ENCODE measurements at regions not wholly inside any gene's neighbourhood (a gene's known extent, or its start where the extent isn't known, plus 50 kb on each side); places are given as distances from the start of the nearest gene placed in this dataset.
"Not testable (repeated sequence)": the region's sequence is repeated elsewhere in the genome, so short reads cannot be mapped to it uniquely, and the experiment has no call there.

DNA sequence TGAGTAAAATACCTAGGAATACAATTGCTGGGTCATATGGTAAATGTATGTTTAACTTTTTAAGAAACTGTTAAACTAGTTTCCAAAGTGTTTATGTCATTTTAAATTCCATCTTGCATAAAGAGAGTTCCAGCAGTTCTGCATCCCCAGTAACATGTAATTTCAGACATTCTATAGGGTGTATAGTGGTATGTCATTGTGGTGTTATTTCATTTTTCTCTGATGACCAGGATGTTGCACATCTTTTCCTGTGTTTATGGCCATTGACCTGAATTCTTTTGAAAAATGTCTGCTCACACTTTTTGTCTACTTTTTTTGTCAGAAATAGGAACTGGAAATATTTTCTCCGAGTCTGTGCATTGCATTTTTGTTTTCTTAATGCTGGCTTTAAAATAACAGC, 128.9 kb downstream of the TMEM200A start:
- no peak for FAIRE-seq

DNA sequence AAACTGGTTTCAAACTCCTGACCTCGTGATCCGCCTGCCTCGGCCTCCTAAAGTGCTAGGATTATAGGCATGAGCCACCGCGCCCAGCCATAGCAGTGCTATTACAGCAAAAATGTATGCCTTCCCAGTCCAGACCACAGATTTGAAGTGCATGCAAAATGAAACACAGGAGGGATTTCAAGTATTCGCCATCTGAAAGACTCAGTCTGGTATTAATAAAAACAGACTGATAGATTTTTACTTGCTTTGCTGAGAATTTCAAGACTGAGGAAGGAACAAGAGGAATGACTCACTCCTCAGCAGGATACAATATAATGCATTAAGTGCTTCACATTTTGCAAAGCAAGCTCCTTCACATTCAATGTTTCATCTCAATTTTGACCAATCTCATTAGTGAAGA, 134.9 kb downstream of the TMEM200A start:
- FAIRE-seq = no peak

GRCh38 chr6:130503146-130503545, 137.3 kb downstream of the TMEM200A start:
- FAIRE-seq = no peak

DNA sequence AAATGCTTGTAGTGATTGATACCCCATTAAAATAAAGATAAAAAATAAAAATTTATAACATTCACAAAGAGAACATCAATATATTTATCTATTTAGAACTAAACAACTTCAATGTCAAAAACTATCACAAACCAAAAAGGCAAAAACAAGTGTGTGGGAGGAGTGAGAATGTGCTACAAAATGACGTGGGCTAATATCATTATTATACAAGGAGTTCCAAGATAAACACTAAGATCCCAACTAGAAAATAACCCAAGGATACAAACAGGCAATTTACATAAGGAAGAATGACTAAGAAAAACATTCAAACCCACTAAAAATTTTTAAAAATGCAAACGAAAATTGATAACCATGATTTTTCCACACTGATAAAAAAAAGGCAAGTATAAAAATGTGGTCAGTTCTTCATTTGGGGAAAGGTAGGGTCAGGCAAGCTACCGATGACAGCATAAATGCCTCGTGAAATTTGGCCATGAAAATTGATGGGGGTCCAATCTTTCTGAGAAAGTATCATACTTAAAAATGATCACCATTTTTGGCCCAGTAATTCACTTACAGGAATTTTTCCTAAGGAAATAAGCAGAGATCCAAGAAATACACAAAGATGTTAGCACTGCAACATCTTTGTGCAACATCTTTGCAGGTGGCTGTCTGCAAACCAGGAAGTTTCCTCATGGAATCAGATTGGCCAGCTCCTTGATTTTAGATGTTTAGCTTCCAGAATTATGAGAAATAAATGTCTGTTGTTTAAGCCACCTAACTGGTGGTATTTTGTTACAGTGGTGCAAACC, 140.2 kb downstream of the TMEM200A start:
- no peak for FAIRE-seq

DNA sequence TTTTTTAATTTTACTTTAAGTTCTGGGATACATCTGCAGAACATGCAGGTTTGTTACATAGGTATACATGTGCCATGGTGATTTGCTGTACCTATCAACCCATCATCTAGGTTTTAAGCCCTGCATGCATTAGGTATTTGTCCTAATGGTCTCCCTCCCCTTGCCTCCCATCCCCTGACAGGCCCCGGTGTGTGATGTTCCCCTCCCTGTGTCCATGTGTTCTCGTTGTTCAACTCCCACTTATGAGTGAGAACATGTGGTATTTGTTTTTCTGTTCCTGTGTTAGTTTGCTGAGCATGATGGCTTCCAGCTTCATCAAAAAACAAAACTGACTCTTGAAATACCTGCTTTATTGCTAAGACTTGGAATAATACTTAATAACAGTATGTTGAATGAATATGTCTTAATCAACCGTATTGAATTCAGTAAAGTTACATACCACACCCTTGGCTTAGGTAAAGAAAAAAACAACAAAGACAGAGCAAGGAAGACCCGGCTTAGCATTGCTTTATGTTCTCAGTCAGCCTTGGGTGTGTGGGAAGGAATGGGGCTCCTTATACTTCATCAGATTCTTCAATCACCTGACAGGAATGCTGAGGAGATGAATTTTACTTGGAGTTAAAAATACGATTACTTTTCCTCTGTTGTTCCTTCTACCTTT, 141.3 kb downstream of the TMEM200A start:
- not testable (repeated sequence) for FAIRE-seq

GRCh38 chr6:130507666-130508028, 141.8 kb downstream of the TMEM200A start:
- FAIRE-seq = no peak

GRCh38 chr6:130513770-130514169, 148.0 kb downstream of the TMEM200A start:
- no peak for FAIRE-seq

- FAIRE-seq = no peak
These were observed 148.9 kb downstream of the TMEM200A start for GRCh38 chr6:130514712-130515111.

- FAIRE-seq = no peak
These were observed 149.5 kb downstream of the TMEM200A start for GRCh38 chr6:130515306-130515705.

DNA sequence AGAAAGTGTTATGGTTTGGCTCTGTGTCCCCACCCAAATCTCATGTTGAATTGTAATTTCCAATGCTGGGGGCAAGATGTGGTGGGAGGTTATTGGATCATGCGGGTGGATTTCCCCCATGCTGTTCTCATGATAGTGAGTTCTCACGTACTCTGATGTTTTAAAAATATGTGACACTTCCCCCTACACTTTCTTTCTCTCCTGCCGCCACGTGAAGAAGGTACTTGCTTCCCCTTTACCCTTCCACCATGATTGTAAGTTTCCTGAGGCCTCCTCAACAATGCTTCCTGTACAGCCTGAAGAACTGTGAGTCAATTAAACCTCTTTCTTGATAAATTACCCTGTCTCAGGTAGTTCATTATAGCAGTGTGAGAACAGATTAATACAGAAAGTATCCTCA, 150.8 kb downstream of the TMEM200A start:
- FAIRE-seq = no peak

DNA sequence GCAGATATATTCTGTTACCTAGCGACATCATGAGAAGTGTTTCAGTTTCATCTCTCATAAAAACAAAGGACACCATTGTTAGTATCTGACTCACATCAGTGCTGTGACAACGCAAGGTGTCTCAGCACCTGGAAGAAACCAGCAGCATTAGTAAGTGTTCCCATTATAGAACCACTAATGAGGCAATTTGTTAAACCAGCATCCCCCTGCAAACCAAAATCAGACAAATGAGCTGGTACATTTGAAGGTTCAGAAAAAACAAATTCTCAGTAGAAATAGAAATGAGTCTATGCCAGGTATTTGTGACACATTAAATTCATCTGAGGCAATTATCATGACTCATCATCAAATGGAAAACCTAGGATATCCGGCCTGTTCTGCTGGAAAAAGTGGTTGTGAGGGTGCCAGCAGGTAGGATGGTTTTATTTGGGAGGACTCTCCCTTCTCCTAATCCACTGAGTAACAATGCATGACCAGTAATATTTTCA, 151.7 kb downstream of the TMEM200A start:
- FAIRE-seq = no peak

- no peak for FAIRE-seq
These were observed 152.8 kb downstream of the TMEM200A start for GRCh38 chr6:130518588-130518987.

GRCh38 chr6:130520221-130520620, 154.4 kb downstream of the TMEM200A start:
- FAIRE-seq = no peak

GRCh38 chr6:130520801-130521200, 155.0 kb downstream of the TMEM200A start:
- no peak for FAIRE-seq

- no peak for FAIRE-seq
These were observed 158.7 kb downstream of the TMEM200A start for GRCh38 chr6:130524552-130524951.

DNA sequence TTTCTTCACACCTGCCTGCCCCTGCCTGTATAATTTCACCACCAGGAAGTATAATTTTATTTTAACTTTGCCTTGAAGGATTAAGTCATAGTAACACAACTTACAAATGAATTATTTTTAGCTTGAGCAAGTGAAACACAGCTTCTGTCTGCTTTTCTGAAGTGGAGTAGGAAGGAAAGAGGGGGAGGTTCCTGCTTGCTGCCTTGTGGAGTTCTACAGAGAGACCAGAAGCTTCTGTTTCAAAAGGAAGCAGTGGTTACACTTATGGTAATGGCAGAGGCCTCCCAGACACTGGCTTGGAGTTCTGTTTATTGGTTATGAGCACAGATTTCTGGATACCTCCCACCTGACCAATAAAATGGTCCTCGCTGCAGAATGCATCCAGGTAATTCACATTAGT, 159.6 kb downstream of the TMEM200A start:
- no peak for FAIRE-seq

DNA sequence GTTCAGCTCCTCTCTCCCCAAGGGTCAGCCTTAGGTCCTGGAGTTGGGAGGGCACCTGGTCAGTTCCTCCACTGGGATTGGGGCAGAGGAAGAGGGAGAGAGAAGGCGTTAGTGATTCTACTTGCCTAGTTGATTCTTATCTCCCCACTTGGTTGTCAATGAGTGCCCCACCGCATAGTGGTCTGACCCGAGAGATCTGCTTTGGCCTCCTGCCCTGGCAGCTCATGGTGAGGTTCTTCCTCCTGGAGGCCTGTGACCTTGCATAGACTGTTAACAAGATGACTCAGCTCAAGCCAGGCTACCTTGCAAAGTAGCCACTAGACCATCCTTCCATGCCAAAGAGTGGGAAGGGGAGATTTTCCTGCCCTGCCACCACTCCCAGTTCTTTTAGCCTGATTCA, 160.6 kb downstream of the TMEM200A start:
- no peak for FAIRE-seq

- FAIRE-seq = no peak
These were observed 161.4 kb downstream of the TMEM200A start for GRCh38 chr6:130527173-130527572.

GRCh38 chr6:130529569-130530149, 163.8 kb downstream of the TMEM200A start:
- FAIRE-seq = no peak

DNA sequence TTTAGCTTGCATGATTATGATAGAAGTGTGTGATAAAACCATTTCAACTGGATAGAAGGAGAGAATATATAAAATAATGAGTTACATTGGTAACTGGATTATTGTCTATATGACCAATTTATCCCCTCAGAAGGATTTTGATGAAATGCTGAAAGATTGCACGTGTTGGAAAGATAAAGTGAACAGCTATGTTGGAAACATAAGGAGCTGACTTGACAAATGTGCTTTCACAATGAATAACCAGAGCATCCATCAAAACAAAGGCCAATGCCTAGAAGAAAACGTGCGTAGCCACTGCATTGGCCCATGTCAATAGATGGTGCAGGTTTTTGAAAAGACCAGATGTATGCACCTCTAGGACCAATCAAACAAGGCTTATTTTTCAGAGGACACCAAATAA, 168.8 kb downstream of the TMEM200A start:
- no peak for FAIRE-seq

DNA sequence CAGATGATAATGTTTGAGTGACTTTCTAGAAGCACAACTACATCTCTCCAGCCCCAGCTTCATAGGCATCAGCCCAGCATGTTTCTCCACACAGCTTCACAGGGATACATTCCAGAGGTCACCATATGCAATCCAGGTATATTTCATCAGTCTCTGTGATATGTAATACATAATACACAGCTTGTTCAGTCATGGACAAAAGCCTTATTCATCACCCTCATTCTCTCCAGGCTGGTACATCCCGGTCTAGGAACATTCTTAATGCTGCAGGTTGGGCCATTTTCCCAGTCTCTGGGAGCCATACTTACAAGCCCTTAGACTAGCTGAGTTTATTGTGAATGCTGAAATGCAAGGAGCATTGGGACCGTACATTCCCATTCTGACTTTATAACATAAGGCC, 169.4 kb downstream of the TMEM200A start:
- no peak for FAIRE-seq

- no peak for FAIRE-seq
These were observed 171.6 kb downstream of the TMEM200A start for GRCh38 chr6:130537447-130537846.

- no peak for FAIRE-seq
These were observed 181.9 kb downstream of the TMEM200A start for GRCh38 chr6:130547723-130548122.
